PFSK-1 (cell line): ENCODE measurements at regions not wholly inside any gene's neighbourhood (a gene's known extent, or its start where the extent isn't known, plus 50 kb on each side); places are given as distances from the start of the nearest gene placed in this dataset.

Experiments
- FOXP2 ChIP-seq: optimal IDR thresholded peaks from 2 replicates; pipeline ENCODE3; 2011; ENCODE audit warnings: borderline replicate concordance, control low read depth, inconsistent platforms; ENCODE audit not compliant: insufficient read depth; ENCODE audit errors: extremely low read length, extremely low read depth
- POLR2AphosphoS5 ChIP-seq: IDR thresholded peaks from 2 replicates; pipeline ENCODE4 v1.6.1; 2012; ENCODE audit warnings: low read depth, mild to moderate bottlenecking, control low read depth, low read length, moderate library complexity
- REST ChIP-seq, 2 experiments: IDR thresholded peaks; 2 replicates each; pipeline versions ENCODE4 v1.6.1 to v1.8.0; 2011 to 2012; ENCODE audit warnings: low read depth in 2 of 2, low read length in 2 of 2, control low read depth in 1 of 2, inconsistent platforms in 1 of 2, mild to moderate bottlenecking in 1 of 2, moderate library complexity in 1 of 2; ENCODE audit not compliant: insufficient read depth in 1 of 2
- SIN3A ChIP-seq: IDR thresholded peaks from 2 replicates; pipeline ENCODE4 v1.6.1; 2012; ENCODE audit warnings: mild to moderate bottlenecking, low read length, moderate library complexity, borderline replicate concordance; ENCODE audit not compliant: insufficient read depth
- TAF1 ChIP-seq: IDR thresholded peaks from 2 replicates; pipeline ENCODE4 v1.6.1; 2012; ENCODE audit warnings: low read length, control low read depth, borderline replicate concordance; ENCODE audit not compliant: insufficient read depth

GRCh38 chr5:117246424-117246823 lies 671.8 kb upstream of the SEMA6A start:
- no peak for TF ChIP-seq POLR2AphosphoS5
- TF ChIP-seq REST (IDR thresholded peaks at IDR 0.05; ENCODE audit: insufficient read depth in 1 of 2, low read depth in 2 of 2, low read length in 2 of 2) = no peak
- TF ChIP-seq FOXP2 = no peak
- no peak for TF ChIP-seq SIN3A
- TF ChIP-seq TAF1 = no peak

- TF ChIP-seq TAF1 (no peak), REST (IDR thresholded peaks at IDR 0.05; ENCODE audit: insufficient read depth in 1 of 2, low read depth in 2 of 2, low read length in 2 of 2) (no peak), FOXP2 (no peak), POLR2AphosphoS5 (no peak), SIN3A (no peak)
Observed at GRCh38 chr5:117245130-117245529, 670.5 kb upstream of the SEMA6A start.

- TF ChIP-seq TAF1 = no peak
- no peak for TF ChIP-seq FOXP2
- TF ChIP-seq SIN3A = no peak
- no peak for TF ChIP-seq POLR2AphosphoS5
- TF ChIP-seq REST (IDR thresholded peaks at IDR 0.05; ENCODE audit: insufficient read depth in 1 of 2, low read depth in 2 of 2, low read length in 2 of 2) = no peak
Observed at GRCh38 chr5:117242028-117242427, 667.4 kb upstream of the SEMA6A start.

GRCh38 chr5:117236941-117237340 lies 662.3 kb upstream of the SEMA6A start:
- TF ChIP-seq FOXP2 (no peak), POLR2AphosphoS5 (no peak), SIN3A (no peak), REST (IDR thresholded peaks at IDR 0.05; ENCODE audit: insufficient read depth in 1 of 2, low read depth in 2 of 2, low read length in 2 of 2) (no peak), TAF1 (no peak)

- TF ChIP-seq SIN3A = no peak
- no peak for TF ChIP-seq POLR2AphosphoS5
- no peak for TF ChIP-seq FOXP2
- no peak for TF ChIP-seq TAF1
- TF ChIP-seq REST (IDR thresholded peaks at IDR 0.05; ENCODE audit: insufficient read depth in 1 of 2, low read depth in 2 of 2, low read length in 2 of 2) = no peak
Observed at GRCh38 chr5:117235786-117236185, 661.2 kb upstream of the SEMA6A start.
